NOMO-1 treated with DMSO at 0.1 percent for 48 hours (cell line): ENCODE measurements at regions not wholly inside any gene's neighbourhood (a gene's known extent, or its start where the extent isn't known, plus 50 kb on each side); places are given as distances from the start of the nearest gene placed in this dataset.

ENCODE experiments used
- DNase-seq: peaks from one replicate; lab custom pipeline; 2025; ENCODE audit not compliant: unreplicated experiment; lab: John Stamatoyannopoulos, UW

GRCh38 chrX:6909396-6909795 is 238.1 kb upstream of the STS start:
- no peak for DNase-seq

- DNase-seq: no peak
Measured at GRCh38 chrX:6906608-6907007, 240.9 kb upstream of the STS start.

GRCh38 chrX:6904156-6904555 is 243.4 kb upstream of the STS start:
- no peak for DNase-seq

GRCh38 chrX:6898371-6898770 is 249.1 kb upstream of the STS start:
- DNase-seq: no peak

- DNase-seq: no peak
Measured at GRCh38 chrX:6891404-6891803, 256.1 kb upstream of the STS start.

- no peak for DNase-seq
Measured at GRCh38 chrX:6890544-6891261, 256.8 kb upstream of the STS start.

- no peak for DNase-seq
Measured at GRCh38 chrX:6885909-6886308, 261.6 kb upstream of the STS start.

- no peak for DNase-seq
Measured at GRCh38 chrX:6885396-6885795, 262.1 kb upstream of the STS start.

GRCh38 chrX:6861456-6861855 is 286.1 kb upstream of the STS start:
- DNase-seq: no peak

- DNase-seq: no peak
Measured at GRCh38 chrX:6857749-6858148, 289.8 kb upstream of the STS start.

- no peak for DNase-seq
Measured at GRCh38 chrX:6856471-6856870, 291.0 kb upstream of the STS start.

- no peak for DNase-seq
Measured at GRCh38 chrX:6852869-6853268, 294.6 kb upstream of the STS start.

GRCh38 chrX:6852121-6852520 is 295.4 kb upstream of the STS start:
- DNase-seq: no peak

GRCh38 chrX:6851140-6851539 is 296.4 kb upstream of the STS start:
- DNase-seq: no peak

GRCh38 chrX:6849716-6850414 is 297.6 kb upstream of the STS start:
- peak; percentile 9 for DNase-seq

GRCh38 chrX:6832619-6833018 is 297.7 kb upstream of the VCX3A start:
- DNase-seq: no peak

- DNase-seq: no peak
Measured at GRCh38 chrX:6826856-6827255, 291.9 kb upstream of the VCX3A start.

GRCh38 chrX:6821730-6822129 is 286.8 kb upstream of the VCX3A start:
- DNase-seq: no peak

GRCh38 chrX:6813836-6814370 is 279.0 kb upstream of the VCX3A start:
- DNase-seq: no peak

GRCh38 chrX:6812087-6812486 is 277.2 kb upstream of the VCX3A start:
- DNase-seq: no peak

GRCh38 chrX:6810776-6811175 is 275.9 kb upstream of the VCX3A start:
- no peak for DNase-seq

GRCh38 chrX:6803607-6804006 is 268.7 kb upstream of the VCX3A start:
- no peak for DNase-seq

GRCh38 chrX:6793000-6793399 is 258.1 kb upstream of the VCX3A start:
- DNase-seq: no peak
